ENCODE measurements at regions not wholly inside any gene's neighbourhood (a gene's known extent, or its start where the extent isn't known, plus 50 kb on each side); places are given as distances from the start of the nearest gene placed in this dataset.

GRCh38 chr2:223700221-223700620 is 98.1 kb upstream of the SCG2 start:
- TF ChIP-seq CTCF (IDR thresholded peaks at IDR 0.05 in 8 of 11, conservative IDR thresholded peaks at IDR 0.05 in 3 of 11) (no peak), POLR2A (IDR thresholded peaks at IDR 0.05) (no peak), POLR2AphosphoS5 (IDR thresholded peaks at IDR 0.05) (no peak)

Measured in spleen (tissue), 7 donors.